ENCODE measurements at regions not wholly inside any gene's neighbourhood (a gene's known extent, or its start where the extent isn't known, plus 50 kb on each side); places are given as distances from the start of the nearest gene placed in this dataset.
"Not testable (repeated sequence)": the region's sequence is repeated elsewhere in the genome, so short reads cannot be mapped to it uniquely, and the experiment has no call there.

DNA sequence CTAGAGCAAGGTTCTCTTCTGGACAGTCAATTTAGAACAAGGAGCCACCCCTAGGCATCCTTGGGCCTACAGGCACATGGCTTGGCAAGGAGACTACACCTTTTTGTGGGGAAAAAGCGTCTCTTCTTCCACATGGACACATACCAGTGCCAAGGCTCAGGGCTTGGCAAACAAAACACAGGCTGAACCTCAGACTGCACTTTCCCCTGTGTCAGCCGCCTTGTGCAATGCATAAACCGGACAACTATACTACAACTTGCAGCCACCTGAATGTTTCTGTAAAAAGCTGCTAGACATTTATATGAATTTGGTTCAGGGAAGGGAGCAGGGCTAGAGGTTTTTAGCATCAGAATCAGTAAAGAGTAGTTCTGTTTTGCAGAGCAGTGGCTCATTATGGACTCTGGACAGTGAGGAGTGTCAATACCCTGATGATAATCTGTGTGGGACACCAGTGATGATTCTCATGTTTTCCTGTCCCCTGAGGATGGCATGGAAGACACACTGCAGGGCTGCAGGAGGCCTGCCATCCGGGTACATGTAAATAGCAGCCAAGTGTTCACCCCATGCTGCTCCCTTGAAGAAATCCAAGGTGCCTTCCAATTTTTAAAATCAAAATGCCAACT, 118.9 kb downstream of the GATA3 start:
- no peak for DNase-seq (ENCODE audit: low spot score)

DNA sequence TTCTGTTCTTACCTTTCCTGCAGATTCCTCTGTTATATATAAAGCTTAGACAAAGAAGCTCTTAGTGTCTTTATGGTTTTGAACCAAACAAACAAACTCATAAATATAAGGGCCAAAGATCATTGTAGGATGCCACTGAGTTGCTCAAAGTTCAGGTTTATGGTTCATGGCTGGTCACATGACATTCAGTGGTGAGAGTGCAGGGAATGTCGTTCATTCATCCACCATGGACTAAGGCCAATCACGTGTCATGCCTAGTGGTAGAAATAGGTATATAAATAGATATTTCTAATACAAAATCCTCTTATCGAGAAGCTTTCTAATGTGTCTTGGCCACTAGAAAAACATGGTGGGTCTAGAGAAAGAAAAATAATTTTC, 119.4 kb downstream of the GATA3 start:
- DNase-seq (ENCODE audit: low spot score) = no peak

DNA sequence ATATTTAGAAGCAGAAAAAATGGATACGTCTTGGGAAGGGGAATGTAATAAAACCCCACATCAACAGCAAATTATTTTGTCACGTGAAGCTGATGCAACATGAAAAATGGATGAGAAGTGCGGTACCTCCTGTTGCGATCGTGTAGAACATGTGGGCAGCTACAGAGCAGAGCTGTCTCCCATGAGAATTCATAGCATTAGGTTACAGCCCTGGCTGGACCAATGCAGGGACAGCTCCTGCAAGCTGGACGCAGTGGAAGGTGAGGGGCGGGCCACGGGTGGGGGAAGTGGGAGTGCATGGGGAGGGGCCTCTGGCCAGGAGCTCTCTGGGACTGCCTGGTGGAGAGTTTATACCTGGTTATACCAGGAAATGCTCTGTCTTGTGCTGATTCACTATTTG, 120.3 kb downstream of the GATA3 start:
- no peak for DNase-seq (ENCODE audit: low spot score)

DNA sequence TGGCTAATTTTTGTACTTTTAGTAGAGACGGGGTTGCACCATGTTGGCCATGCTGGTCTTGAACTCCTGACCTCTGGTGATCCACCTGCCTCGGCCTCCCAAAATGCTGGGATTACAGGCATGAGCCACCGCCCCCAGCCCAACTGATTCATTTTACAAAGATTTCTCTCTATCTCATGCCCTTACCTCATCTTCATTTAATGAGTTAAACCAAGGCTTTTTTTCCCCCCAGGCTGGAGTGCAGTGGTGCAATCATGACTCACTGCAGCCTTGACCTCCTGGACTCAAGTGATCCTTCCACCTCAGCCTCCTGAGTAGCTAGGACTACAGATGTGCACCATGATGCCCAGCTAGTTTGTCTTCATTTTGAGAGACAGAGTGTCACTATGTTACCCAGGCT, 123.0 kb downstream of the GATA3 start:
- not testable (repeated sequence) for DNase-seq (ENCODE audit: low spot score)

DNA sequence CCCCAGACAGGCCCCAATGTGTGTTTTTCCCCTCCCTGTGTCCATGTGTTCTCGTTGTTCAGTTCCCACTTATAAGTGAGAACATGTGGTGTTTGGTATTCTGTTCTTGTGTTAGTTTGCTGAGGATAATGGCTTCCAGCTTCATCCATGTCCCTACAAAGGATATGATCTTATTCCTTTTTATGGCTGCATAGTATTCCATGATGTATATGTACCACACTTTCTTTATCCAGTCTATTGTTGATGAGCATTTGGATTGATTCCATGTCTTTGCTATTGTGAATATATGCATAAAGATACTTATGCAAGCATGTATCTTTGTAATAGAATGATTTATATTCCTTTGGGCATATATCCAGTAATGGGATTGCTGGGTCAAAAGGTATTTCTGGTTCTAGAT, 125.3 kb downstream of the GATA3 start:
- not testable (repeated sequence) for DNase-seq (ENCODE audit: low spot score)

DNA sequence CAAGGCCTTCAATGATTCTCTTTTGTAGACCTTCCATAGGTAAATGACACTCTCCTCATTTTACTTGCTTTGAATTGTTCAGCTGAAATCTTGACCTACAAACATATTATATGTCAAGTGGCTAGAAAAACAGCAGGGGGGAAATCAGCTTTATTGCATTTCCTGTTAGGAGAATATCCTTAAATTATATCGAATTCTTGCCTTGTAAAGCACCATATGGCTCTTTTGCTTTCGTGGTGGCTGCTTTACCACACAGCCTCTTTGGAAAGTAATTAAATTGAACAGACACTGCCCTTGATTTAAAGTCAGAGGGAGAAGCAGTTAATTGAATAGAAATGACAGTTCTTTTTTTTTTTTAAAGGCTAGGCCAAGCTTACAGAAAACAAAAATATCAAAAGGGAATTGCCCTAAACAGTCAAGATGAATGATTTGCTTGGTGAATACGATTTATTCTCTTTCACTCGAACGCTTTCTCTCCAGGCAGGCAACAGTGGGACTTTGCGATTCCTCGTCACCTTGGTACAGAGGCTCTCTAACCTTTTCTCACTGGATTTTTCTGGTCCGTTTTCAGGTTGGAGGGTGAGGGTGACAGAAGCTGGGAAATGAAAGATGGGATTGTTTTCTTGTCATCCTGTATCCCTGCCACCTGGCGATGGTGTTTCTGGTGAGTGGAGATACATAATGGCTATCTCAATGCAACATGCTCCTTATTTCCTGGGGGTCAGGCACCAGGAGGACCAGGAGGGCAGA, 126.0 kb downstream of the GATA3 start:
- DNase-seq (ENCODE audit: low spot score) = no peak

DNA sequence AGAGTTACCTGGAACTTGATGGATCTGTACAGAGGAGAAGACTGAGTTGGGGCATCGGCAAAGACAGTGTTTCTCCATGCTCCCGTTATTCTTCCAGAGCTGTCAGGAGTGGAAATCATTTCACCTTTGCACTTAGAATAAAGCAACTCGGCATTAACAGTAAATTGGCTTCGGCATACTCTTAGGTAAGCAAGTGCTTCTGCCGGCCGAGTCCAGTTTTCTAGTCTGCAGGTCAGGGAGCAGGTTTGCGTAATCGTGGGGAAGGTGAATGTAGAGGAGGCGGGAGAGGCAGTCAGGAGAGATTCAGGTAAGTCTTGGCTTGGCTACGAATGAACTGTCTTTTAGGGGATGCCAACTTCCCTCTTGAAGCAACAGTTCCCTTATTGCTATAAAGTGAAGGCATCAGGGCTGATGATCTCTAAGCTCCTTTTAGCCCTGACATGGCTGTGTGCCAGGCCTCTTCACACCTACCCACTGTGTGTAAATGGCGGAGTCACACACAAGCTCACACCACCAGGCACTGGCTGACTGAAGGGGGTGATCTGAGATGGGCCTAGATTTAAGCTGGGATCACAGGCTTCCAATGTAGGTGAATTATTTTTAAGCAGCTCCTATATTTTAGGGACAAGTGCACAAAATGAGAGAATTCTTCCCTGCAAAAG, 127.1 kb downstream of the GATA3 start:
- no peak for DNase-seq (ENCODE audit: low spot score)

DNA sequence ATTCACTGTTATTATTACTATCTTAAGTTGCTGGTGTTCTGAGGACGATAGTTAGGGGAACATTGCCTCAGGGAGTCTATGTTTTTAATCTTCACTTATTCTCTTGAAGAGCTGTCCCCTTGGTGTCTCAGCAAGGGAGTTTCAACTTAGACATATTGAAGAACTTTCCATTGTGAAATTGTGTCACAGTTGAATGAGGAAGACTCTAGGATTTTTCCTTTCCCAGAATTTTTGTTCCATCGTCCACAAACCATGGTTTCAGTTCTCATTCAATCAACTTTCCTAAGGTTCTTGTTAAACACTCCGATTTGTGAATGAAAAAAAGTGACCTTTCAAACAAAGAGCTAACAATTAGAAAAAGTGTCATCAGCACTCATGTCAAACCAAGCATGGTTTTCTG, 128.3 kb downstream of the GATA3 start:
- no peak for DNase-seq (ENCODE audit: low spot score)

DNA sequence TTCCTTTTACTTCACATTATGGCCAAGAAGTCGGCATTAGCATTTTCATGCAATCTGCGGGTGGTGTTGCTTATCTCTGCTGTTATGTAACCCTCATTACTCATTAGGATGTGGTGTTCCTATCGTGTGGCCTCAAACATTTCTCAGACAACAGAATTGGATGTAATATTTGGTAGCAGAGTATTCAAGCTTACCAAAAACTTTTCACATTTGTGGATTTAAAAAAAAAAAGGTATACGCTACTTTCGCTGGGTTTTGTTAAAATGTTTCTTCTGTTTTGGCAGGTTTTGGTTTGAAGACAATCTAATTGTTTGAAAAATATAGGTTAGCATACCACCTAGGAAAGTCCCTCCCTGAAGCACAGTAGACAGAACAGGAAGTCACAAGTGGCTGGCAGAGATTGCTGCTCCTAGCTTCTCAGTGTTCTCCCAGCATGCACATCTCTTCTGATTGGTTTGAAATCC, 128.8 kb downstream of the GATA3 start:
- DNase-seq (ENCODE audit: low spot score) = no peak

DNA sequence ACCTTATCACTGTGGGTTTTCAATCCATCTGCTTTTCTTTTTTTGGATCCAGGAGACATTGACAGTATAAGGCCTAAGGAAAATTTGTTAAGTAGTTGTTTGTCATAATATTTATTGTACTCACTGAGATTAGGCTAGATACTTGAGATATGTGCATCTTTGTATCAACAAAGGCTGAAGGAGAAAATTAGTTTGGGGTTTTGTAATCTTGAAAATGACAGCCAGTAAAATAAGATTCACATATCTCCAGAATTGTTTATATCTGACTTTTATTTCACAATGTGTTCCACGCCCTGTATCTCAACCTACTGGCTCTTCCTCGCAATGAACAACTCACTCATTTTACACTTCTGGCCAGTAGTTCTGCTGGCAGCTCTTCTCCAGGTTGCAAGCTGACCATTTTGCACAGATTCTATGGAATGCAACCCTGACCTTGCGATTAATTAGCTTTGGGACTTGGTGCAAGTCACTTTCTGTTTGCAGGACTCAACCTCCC, 132.7 kb downstream of the GATA3 start:
- DNase-seq (ENCODE audit: low spot score) = no peak

DNA sequence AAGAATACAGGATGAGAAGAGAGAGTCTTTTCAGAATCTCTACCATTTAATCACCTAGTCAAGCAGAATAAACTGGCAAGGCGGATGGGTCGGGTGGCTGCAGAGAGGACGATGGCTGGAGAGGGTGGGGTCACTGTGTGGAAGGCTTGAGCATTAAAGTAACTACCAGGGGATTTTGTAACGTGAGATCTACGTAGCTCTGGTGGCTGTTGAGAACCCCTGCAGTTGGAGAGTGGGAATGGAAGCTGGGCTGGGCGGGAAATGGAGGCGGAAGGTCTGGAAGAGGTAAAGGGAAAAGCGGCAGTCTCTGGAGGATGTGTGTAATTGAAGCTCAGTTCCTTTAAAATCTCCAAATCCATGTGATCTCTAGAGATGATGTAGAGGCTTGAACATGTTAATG, 135.0 kb downstream of the GATA3 start:
- DNase-seq (ENCODE audit: low spot score) = no peak

DNA sequence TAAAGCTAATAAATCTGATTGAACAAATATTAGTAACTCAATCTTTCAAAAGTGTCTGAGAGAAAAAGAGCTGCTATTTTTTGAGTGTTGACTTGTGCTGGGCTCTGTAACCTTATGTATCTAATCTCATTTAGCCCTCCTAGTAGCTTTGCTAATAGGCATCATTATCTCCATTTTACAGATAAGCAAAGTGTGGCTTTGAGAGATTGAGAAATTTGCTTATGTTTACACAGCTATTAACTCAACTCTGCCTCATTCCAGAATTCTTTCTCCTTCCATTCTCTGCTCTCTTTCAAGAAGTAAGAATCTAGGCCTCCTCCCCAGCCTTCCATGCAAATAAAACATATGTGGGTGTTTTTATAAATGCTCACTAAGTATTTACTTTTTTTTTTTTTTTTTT, 137.8 kb downstream of the GATA3 start:
- no peak for DNase-seq (ENCODE audit: low spot score)

DNA sequence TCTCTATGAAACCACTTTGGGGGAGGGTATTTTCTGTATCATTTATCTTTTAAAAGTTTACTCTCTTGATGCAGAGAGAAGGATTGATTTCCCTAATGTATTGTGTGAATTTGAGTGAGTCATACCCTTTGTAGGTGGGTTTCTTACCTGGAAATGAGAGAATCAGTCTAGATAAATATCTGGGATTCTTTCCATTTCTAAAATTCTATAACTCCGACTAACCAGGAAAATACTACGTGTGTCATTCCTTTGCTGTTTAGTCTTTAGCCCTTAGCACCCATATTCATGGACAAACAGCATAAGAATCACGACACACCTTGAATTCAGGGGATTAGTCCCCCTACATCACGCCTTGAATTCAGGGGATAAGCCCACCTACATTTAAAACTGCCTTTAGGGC, 139.1 kb downstream of the GATA3 start:
- no peak for DNase-seq (ENCODE audit: low spot score)

DNA sequence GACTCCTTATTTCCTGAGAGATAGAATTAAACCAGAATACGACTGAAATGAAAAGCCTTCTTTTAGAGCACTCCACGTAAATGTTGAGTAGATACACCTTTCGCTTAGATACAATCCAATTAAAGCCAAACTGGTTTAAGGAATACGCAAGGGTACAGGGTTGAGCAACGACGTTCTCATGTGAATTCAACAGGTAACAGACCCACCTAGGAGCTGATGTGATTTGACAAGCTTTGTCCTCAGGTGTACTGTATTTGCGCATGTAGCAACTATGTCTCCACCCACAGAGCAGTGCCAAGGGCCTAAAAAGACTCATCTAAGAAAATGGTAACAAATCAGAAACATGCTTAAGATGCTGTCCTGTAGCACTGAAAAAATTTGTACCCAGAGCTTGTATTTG, 139.6 kb downstream of the GATA3 start:
- DNase-seq (ENCODE audit: low spot score) = no peak

DNA sequence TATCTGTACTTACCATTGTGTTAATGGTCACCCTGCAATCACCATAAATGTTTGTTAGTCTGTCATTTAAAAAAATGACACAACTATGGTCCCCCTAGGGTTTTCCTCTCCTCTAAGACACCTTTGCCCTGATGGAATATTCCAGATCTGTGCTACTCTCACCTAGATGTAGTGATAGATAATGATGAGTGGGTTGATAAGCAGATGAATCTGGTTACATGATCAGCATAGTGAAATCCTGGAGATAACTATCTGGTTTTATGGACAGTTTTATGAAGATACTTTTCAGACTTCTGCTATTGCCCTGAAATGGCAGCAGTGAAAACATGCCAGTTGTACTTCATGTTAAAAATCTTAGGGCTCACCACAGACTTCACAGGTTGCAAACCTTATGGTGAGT, 152.4 kb downstream of the GATA3 start:
- DNase-seq (ENCODE audit: low spot score) = no peak

DNA sequence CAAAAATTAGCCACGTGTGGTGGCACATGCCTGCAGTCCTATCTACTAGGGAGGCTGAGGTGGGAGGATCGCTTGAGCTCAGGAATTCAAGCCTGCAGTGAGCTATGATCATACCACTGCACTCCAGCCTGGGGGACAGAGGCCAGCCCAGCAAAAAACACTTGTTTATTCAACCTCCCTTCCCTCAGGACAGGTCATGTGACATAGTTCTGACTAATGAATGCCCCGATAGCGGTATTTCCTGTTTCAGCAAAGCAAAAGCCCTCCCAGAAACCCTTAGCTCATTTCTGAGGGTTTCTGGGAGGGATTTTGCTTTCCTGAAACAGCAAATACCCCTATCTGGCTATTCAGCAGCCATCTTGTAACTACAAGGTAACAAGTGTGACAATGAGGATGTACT, 157.1 kb downstream of the GATA3 start:
- no peak for DNase-seq (ENCODE audit: low spot score)

DNA sequence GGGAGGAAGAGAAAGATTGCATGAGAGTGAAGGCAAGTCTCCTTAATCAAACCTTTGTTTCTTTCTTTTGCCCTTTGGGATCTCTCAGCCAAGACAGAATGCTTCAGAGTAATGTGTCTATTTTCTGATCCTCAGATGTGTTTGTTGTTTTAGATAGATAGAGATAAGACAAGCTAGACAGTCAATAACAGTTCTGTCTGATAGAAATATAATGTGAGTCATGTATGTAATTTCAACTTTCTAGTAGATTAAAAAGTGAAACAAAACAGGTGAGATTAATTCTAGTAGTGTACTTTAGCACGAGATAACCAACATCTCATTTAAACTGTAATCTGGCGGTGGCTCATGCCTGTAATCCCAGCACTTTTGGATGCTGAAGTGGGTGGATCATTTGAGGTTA, 159.2 kb downstream of the GATA3 start:
- no peak for DNase-seq (ENCODE audit: low spot score)

DNA sequence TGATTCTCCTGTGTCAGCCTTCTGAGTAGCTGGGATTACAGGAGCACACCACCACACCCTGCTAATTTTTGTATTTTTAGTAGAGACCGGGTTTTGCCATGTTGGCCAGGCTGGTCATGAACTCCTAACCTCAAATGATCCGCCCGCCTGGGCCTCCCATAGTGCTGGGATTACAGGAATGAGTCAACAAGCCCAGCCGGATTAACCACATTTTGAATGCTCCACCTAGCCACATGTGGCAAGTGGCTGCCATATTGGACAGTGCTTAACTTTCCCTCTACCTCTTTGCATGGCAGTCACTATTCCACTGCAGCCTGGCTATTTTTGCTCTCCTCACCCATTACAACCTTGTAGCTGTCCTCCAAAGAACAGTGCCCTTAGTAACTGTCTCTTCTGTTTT, 160.1 kb downstream of the GATA3 start:
- DNase-seq (ENCODE audit: low spot score) = no peak

DNA sequence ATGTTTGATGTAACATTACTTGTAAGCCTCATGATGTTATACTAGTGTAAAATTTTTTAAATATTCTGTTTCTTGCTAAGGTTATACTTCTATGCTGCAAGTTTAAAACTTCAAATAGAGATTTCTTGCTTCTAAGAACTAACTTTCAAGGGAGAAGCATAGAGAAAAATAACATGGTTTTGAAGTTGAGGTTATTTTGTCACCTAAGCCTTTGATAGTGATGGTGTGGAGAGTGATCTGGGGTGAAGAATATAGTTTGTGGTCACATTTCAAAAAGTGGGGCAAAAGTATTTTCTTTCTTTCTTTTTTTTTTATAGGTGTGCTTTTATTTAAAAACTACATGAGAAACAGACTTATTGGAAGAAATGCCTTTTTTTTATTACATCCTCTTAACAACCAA, 162.4 kb downstream of the GATA3 start:
- DNase-seq (ENCODE audit: low spot score) = no peak

DNA sequence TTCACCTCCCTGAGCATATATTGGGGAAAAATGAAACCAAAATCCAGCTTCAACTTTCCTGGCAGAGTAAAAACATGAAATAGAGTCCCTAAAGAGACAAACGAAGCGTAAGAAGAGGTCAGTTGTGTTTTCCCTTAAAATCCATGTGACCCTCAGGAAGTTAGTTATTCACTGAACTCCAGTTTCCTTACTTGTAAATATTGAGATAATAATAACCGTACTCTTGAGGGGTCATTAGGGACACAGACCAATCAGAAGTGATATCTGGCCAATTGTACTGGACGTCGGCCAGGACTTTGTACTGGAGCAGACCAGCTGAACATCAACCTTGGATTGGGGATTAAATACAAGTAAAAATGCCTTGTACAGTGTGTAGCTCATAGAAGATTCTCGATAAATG, 167.0 kb downstream of the GATA3 start:
- DNase-seq (ENCODE audit: low spot score) = no peak

DNA sequence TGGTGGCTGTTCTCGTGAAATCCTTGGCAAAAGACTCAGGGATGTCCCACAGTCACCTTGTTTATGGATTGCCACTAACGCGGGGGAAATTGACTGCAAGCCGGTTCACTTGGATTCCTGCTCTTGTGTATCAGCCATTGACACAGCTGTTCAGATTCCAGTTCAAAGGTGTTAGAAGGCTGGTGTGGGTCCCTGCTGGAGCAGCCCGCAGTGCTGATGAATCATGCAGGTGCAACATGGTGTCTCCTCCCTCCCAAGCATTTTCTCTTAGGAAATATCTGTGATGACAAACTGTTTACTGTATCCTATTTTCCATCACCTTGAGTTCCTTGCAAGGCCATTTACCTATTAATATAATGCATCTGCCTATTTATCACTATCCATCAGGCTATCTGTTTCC, 170.1 kb downstream of the GATA3 start:
- no peak for DNase-seq (ENCODE audit: low spot score)

DNA sequence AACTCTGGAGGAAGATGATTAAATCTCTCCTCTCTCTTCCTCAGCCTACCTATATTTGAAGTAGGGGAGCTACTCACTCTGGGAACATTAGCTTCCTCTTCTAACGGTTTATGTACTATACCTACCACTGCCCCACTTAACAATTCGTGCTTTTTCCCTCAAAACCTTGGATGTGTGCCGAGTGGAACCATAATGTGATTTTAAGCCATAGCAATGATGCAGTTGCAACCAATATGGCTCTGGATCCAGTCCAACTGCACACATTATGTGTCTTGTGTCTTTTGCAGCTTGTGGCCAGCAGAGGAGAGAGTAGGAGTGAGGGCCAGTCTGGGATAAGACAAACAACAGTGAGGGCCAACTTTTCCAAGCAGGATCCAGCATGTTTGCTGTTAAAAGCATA, 170.7 kb downstream of the GATA3 start:
- no peak for DNase-seq (ENCODE audit: low spot score)

DNA sequence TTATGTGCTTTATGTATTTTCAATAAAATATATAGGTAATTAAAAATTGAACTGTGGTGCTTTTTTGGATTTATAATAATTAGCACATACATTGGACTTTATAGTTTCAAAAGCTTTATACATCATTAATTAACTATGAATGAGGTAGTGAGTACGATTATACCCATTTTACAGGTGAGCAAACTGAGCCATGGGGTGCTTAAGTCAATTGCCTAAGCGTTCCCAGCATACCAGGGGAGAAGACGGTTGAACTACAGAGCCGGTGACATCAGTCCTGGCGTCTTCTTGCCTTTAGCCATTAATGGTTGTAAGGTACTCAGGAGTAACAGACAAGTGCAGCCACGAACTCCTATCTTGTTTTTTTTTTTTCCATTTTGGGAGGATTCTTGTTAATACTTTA, 172.8 kb downstream of the GATA3 start:
- no peak for DNase-seq (ENCODE audit: low spot score)
